Type B pancreatic cell (in vitro differentiated cells): ENCODE measurements at regions not wholly inside any gene's neighbourhood (a gene's known extent, or its start where the extent isn't known, plus 50 kb on each side); places are given as distances from the start of the nearest gene placed in this dataset.
"Not testable (repeated sequence)": the region's sequence is repeated elsewhere in the genome, so short reads cannot be mapped to it uniquely, and the experiment has no call there.

Experiments
- DNase-seq: peaks from one replicate; pipeline ENCODE4 v3.0.0; 2021; ENCODE audit warnings: mixed read lengths; ENCODE audit not compliant: unreplicated experiment; ENCODE audit errors: extremely low spot score
- H3K27ac Mint-ChIP-seq: 2 replicates; pipeline ENCODE4 v1.8.0; 2021; ENCODE audit warnings: mild to moderate bottlenecking, mixed read lengths
- H3K27me3 Mint-ChIP-seq: 2 replicates; pipeline ENCODE4 v1.8.0; 2021; ENCODE audit warnings: mixed read lengths
- H3K36me3 Mint-ChIP-seq: 2 replicates; pipeline ENCODE4 v1.8.0; 2021; ENCODE audit warnings: mixed read lengths
- H3K4me1 Mint-ChIP-seq: one replicate; pipeline ENCODE4 v1.8.0; 2021; ENCODE audit warnings: mixed read lengths; ENCODE audit not compliant: unreplicated experiment
- H3K4me3 Mint-ChIP-seq: 2 replicates; pipeline ENCODE4 v1.8.0; 2021; ENCODE audit warnings: mild to moderate bottlenecking, mixed read lengths
- H3K9me3 Mint-ChIP-seq: 2 replicates; pipeline ENCODE4 v1.8.0; 2021; ENCODE audit warnings: mixed read lengths
- CTCF ChIP-seq: fragments of 200-600 bp; sonication (generic); conservative IDR thresholded peaks from 2 replicates; pipeline ENCODE4 v1.5.0; 2021; ENCODE audit warnings: antibody characterized with exemption, mild to moderate bottlenecking

- Mint-ChIP-seq H3K27ac (no peak overlapping the region), H3K27me3 (no peaks in the 10 kb centered on the region), H3K4me3 (no peak overlapping the region), H3K36me3 (peaks cover 3% of the 10 kb centered on the region), H3K4me1 (peaks cover 4% of the 10 kb centered on the region), H3K9me3 (no peaks in the 10 kb centered on the region)
- DNase-seq: no peak
- TF ChIP-seq CTCF: no peak
These were observed 192.6 kb upstream of the HDAC4 start for GRCh38 chr2:239593455-239593854.

DNA sequence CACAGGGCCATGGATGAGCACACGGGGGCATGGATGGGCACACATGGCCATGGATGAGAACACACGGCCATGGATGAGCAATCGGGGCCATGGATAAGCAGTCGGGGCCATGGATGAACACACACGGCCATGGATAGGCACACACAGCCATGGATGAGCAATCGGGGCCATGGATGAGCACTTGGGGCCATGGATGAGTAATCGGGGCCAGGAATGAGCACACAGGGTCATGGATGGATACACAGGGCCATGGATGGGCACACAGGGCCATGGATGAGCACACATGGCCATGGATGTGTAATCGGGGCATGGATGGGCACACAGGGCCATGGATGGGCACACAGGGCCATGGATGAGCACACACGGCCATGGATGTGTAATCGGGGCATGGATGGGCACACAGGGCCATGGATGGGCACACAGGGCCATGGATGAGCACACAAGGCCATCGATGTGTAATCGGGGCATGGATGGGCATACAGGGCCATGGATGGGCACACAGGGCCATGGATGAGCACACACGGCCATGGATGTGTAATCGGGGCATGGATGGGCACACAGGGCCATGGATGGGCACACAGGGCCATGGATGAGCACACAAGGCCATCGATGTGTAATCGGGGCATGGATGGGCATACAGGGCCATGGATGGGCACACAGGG is 191.9 kb upstream of the HDAC4 start:
- H3K4me3 Mint-ChIP-seq, H3K4me1 Mint-ChIP-seq, H3K9me3 Mint-ChIP-seq, H3K36me3 Mint-ChIP-seq, H3K27ac Mint-ChIP-seq, DNase-seq, H3K27me3 Mint-ChIP-seq: not testable (repeated sequence)

DNA sequence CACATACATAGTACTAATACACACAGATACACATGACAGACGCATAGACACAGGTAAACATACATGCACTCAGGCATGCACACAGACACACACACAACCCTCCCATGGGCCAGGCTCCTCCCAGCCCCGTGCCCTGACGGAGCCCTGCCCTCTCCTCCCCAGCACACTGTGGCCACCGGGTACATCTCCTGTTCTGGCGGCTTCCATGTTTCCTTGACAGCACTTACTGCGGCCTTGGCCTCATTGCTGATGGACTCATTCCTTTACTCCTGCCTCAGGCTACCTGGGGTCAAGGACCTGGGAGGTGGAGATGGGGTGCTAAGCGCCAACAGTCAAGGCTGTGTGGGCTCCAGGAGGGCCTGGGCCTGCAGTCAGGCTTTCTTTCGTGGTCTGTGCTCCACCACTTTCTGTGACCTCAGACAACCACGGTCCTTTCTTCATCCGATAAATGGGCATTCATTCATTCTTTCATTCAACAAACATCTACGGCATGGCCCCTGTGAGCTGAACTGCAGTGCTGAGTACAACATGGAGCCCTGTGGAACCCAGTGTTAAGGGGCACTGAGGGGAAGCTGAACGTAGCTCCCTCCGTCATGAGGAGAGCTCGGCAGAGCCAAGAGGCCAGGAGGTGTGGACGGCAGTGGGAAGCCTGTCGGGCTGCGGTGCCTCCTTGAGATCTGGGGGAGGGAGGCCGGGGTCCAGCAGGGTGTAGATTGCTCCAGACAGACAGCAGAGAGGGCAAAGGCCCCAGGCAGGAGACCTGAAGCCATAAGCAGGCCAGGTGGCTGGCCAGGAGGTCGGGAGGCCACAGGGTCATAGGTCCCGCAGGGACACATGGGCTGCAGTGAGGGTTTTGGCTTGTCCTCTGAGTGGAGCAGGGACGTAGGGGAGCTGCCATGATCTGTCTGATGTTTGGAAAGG is 190.4 kb upstream of the HDAC4 start:
- Mint-ChIP-seq H3K4me3 (no peak overlapping the region), H3K36me3 (peaks cover 3% of the 10 kb centered on the region), H3K27ac (no peak overlapping the region), H3K27me3 (no peaks in the 10 kb centered on the region), H3K4me1 (peaks cover 12% of the 10 kb centered on the region), H3K9me3 (no peaks in the 10 kb centered on the region)
- no peak for DNase-seq
- TF ChIP-seq CTCF: no peak

- Mint-ChIP-seq H3K36me3 (peaks cover 3% of the 10 kb centered on the region), H3K4me3 (no peak overlapping the region)
- no peak for TF ChIP-seq CTCF
These were observed 189.5 kb upstream of the HDAC4 start for GRCh38 chr2:239590276-239590675.

GRCh38 chr2:239589833-239590232 is 189.0 kb upstream of the HDAC4 start:
- TF ChIP-seq CTCF: no peak
- no peak for DNase-seq
- Mint-ChIP-seq H3K27me3 (no peaks in the 10 kb centered on the region), H3K36me3 (peaks cover 3% of the 10 kb centered on the region), H3K27ac (no peak overlapping the region), H3K4me3 (no peak overlapping the region), H3K4me1 (peaks cover 8% of the 10 kb centered on the region), H3K9me3 (no peaks in the 10 kb centered on the region)

More at GRCh38 chr2:239590276-239590675, 189.5 kb upstream of the HDAC4 start:
- Mint-ChIP-seq H3K9me3 (no peaks in the 10 kb centered on the region), H3K27me3 (no peaks in the 10 kb centered on the region), H3K4me1 (peaks cover 8% of the 10 kb centered on the region), H3K27ac (no peak overlapping the region)
- no peak for DNase-seq

GRCh38 chr2:239589270-239589825 is 188.5 kb upstream of the HDAC4 start:
- no peak overlapping the region for H3K4me3 Mint-ChIP-seq
- no peak overlapping the region for H3K27ac Mint-ChIP-seq
- TF ChIP-seq CTCF: no peak
- peaks cover 3% of the 10 kb centered on the region for H3K36me3 Mint-ChIP-seq
- H3K9me3 Mint-ChIP-seq: no peaks in the 10 kb centered on the region
- H3K4me1 Mint-ChIP-seq: peaks cover 8% of the 10 kb centered on the region
- no peaks in the 10 kb centered on the region for H3K27me3 Mint-ChIP-seq
- DNase-seq: no peak
